ENCODE measurements at regions not wholly inside any gene's neighbourhood (a gene's known extent, or its start where the extent isn't known, plus 50 kb on each side); places are given as distances from the start of the nearest gene placed in this dataset.

DNA sequence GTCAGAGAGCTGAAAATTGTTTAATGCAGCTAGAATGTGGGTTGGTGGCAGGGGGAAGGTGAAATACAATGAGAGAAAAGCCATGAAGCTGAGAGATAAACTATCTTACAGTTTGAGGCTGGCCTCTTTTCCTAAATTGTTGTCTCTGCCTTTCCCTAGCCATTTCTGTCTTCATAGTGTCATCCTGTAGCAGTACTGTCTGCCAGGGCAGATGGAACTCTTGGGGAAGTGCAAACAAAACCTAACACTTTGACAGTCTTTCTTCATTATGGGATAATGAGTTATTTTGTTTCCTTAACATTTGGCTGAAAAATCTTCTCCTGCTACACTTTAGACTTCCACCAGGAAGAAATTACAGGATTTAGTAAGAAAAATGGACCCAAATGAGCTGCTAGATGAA lies 197.8 kb upstream of the ARX start:
- peaks cover 3% of the 10 kb centered on the region for H3K27me3 Mint-ChIP-seq (ENCODE audit: insufficient read depth, unreplicated experiment)
- no TSS peak for BruUV-seq (replicated peaks)
- no peaks in the 10 kb centered on the region for H3K36me3 Mint-ChIP-seq (ENCODE audit: insufficient read depth, unreplicated experiment)
- no peak for DNase-seq
- H3K4me3 Mint-ChIP-seq (ENCODE audit: unreplicated experiment): no peak overlapping the region
- ChIA-PET CTCF (no interaction called here), POLR2A (no interaction called here)
- intact Hi-C loops (cut with micrococcal nuclease; ENCODE audit: unreplicated experiment): no loop called here
- no peak overlapping the region for H3K27ac Mint-ChIP-seq (ENCODE audit: unreplicated experiment)
- no peak overlapping the region for H3K4me3 ChIP-seq (ENCODE audit: low read depth, low read length)
- H3K9me3 Mint-ChIP-seq (ENCODE audit: unreplicated experiment): no peaks in the 10 kb centered on the region
- H3K4me1 Mint-ChIP-seq (ENCODE audit: low read depth, unreplicated experiment): no peaks in the 10 kb centered on the region
- no peaks in the 10 kb centered on the region for H3K9me3 ChIP-seq
- H3K27me3 ChIP-seq (replicated peaks; ENCODE audit: control insufficient read depth, insufficient read depth, low read length): no peaks in the 10 kb centered on the region
- TF ChIP-seq, protein P1, sequence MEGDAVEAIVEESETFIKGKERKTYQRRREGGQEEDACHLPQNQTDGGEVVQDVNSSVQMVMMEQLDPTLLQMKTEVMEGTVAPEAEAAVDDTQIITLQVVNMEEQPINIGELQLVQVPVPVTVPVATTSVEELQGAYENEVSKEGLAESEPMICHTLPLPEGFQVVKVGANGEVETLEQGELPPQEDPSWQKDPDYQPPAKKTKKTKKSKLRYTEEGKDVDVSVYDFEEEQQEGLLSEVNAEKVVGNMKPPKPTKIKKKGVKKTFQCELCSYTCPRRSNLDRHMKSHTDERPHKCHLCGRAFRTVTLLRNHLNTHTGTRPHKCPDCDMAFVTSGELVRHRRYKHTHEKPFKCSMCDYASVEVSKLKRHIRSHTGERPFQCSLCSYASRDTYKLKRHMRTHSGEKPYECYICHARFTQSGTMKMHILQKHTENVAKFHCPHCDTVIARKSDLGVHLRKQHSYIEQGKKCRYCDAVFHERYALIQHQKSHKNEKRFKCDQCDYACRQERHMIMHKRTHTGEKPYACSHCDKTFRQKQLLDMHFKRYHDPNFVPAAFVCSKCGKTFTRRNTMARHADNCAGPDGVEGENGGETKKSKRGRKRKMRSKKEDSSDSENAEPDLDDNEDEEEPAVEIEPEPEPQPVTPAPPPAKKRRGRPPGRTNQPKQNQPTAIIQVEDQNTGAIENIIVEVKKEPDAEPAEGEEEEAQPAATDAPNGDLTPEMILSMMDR (IDR thresholded peaks at IDR 0.05; ENCODE audit: insufficient read depth in 1 of 2, low read depth in 1 of 2, low read length in 1 of 2, severe bottlenecking in 1 of 2, unreplicated experiment in 1 of 2): no peak
- H3K36me3 ChIP-seq (ENCODE audit: control insufficient read depth, insufficient read depth, low read length): no peaks in the 10 kb centered on the region
- no peaks in the 10 kb centered on the region for H3K4me1 ChIP-seq

- BruUV-seq (replicated peaks): no TSS peak
- Mint-ChIP-seq H3K9me3 (ENCODE audit: unreplicated experiment) (no peaks in the 10 kb centered on the region), H3K36me3 (ENCODE audit: insufficient read depth, unreplicated experiment) (no peaks in the 10 kb centered on the region), H3K4me1 (ENCODE audit: low read depth, unreplicated experiment) (no peaks in the 10 kb centered on the region), H3K4me3 (ENCODE audit: unreplicated experiment) (no peak overlapping the region), H3K27me3 (ENCODE audit: insufficient read depth, unreplicated experiment) (peaks cover 2% of the 10 kb centered on the region), H3K27ac (ENCODE audit: unreplicated experiment) (no peak overlapping the region)
- H3K27me3 ChIP-seq (replicated peaks; ENCODE audit: control insufficient read depth, insufficient read depth, low read length): no peaks in the 10 kb centered on the region
- H3K4me3 ChIP-seq (ENCODE audit: low read depth, low read length): no peak overlapping the region
- CTCF ChIA-PET: no interaction called here
- no peaks in the 10 kb centered on the region for H3K9me3 ChIP-seq
- POLR2A ChIA-PET: no interaction called here
- H3K36me3 ChIP-seq (ENCODE audit: control insufficient read depth, insufficient read depth, low read length): no peaks in the 10 kb centered on the region
- intact Hi-C loops (cut with micrococcal nuclease; ENCODE audit: unreplicated experiment): no loop called here
- TF ChIP-seq, protein P1 (IDR thresholded peaks at IDR 0.05; ENCODE audit: insufficient read depth in 1 of 2, low read depth in 1 of 2, low read length in 1 of 2, severe bottlenecking in 1 of 2, unreplicated experiment in 1 of 2): no peak
- H3K4me1 ChIP-seq: no peaks in the 10 kb centered on the region
- DNase-seq: no peak
These were observed 192.2 kb upstream of the ARX start for GRCh38 chrX:25207803-25208475.

- no peak overlapping the region for H3K27ac Mint-ChIP-seq (ENCODE audit: unreplicated experiment)
- no TSS peak for BruUV-seq (replicated peaks)
- no peaks in the 10 kb centered on the region for H3K4me1 Mint-ChIP-seq (ENCODE audit: low read depth, unreplicated experiment)
- no peaks in the 10 kb centered on the region for H3K9me3 ChIP-seq
- no peaks in the 10 kb centered on the region for H3K9me3 Mint-ChIP-seq (ENCODE audit: unreplicated experiment)
- CTCF ChIA-PET: no interaction called here
- no peaks in the 10 kb centered on the region for H3K27me3 ChIP-seq (replicated peaks; ENCODE audit: control insufficient read depth, insufficient read depth, low read length)
- no peak overlapping the region for H3K4me3 ChIP-seq (ENCODE audit: low read depth, low read length)
- no peaks in the 10 kb centered on the region for H3K4me1 ChIP-seq
- no peaks in the 10 kb centered on the region for H3K36me3 ChIP-seq (ENCODE audit: control insufficient read depth, insufficient read depth, low read length)
- H3K4me3 Mint-ChIP-seq (ENCODE audit: unreplicated experiment): no peak overlapping the region
- POLR2A ChIA-PET: no interaction called here
- intact Hi-C loops (cut with micrococcal nuclease; ENCODE audit: unreplicated experiment): no loop called here
- DNase-seq: no peak
- H3K36me3 Mint-ChIP-seq (ENCODE audit: insufficient read depth, unreplicated experiment): no peaks in the 10 kb centered on the region
- TF ChIP-seq, protein P1 (IDR thresholded peaks at IDR 0.05; ENCODE audit: insufficient read depth in 1 of 2, low read depth in 1 of 2, low read length in 1 of 2, severe bottlenecking in 1 of 2, unreplicated experiment in 1 of 2): no peak
- peaks cover 2% of the 10 kb centered on the region for H3K27me3 Mint-ChIP-seq (ENCODE audit: insufficient read depth, unreplicated experiment)
These were observed 191.0 kb upstream of the ARX start for GRCh38 chrX:25206778-25207177.
